ENCODE measurements at regions not wholly inside any gene's neighbourhood (a gene's known extent, or its start where the extent isn't known, plus 50 kb on each side); places are given as distances from the start of the nearest gene placed in this dataset.

DNA sequence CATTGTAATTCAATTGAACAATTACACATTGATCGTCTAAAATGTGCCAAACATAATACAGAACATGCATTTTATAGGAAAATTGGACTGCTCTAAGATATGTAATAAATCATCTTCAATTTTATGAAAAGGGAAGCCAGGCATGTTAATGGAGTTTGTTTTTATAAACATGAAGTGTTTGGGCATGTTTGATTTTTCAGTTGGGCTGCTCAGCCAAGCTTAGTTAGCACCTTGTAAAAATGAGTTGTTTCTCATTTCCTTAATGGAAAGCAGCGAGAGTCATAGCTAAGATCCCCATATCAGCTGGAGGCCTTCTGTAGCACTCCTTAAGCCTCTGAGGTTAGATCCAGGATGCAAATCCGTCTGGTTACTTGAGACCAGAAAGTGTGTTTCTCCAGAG, 422.3 kb downstream of the SPRY2 start:
- CTCF ChIA-PET = interaction anchor here (1.1 to 1.4 kb wide), 2 partner anchors 9 to 17 kb away, joined by 3 to 4 read pairs; no protein-coding TSS in a partner anchor
- POLR2A ChIA-PET = no interaction called here
- TF ChIP-seq, protein P1, sequence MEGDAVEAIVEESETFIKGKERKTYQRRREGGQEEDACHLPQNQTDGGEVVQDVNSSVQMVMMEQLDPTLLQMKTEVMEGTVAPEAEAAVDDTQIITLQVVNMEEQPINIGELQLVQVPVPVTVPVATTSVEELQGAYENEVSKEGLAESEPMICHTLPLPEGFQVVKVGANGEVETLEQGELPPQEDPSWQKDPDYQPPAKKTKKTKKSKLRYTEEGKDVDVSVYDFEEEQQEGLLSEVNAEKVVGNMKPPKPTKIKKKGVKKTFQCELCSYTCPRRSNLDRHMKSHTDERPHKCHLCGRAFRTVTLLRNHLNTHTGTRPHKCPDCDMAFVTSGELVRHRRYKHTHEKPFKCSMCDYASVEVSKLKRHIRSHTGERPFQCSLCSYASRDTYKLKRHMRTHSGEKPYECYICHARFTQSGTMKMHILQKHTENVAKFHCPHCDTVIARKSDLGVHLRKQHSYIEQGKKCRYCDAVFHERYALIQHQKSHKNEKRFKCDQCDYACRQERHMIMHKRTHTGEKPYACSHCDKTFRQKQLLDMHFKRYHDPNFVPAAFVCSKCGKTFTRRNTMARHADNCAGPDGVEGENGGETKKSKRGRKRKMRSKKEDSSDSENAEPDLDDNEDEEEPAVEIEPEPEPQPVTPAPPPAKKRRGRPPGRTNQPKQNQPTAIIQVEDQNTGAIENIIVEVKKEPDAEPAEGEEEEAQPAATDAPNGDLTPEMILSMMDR (IDR thresholded peaks at IDR 0.05; ENCODE audit: control extremely low read depth, extremely low read depth, low read depth, missing control alignments) = no peak
- no peak for DNase-seq (ENCODE audit: extremely low spot score)

DNA sequence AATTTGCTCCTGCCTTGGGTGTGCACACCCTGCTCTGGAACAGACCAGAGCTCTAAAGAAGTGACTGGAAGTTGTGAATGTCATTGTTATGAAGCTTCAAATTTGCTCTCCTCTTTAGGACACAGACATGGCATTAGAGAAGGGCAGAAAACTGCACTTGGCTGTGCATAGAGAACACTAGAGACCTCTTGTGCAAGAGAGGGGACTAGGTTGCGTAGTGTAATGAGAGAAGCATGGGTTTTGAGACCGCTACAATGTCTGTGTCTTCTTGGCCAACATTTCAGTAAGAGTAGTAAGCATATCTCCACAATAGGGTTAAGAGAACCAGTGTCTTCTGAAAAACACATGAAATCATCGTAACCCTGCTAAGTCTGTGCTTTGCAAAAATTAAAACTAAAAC, 423.3 kb downstream of the SPRY2 start:
- no peak for DNase-seq (ENCODE audit: extremely low spot score)
- TF ChIP-seq, protein P1 (IDR thresholded peaks at IDR 0.05; ENCODE audit: control extremely low read depth, extremely low read depth, low read depth, missing control alignments) = no peak
- ChIA-PET POLR2A (no interaction called here), CTCF (interaction anchor here (1.5 kb wide), 1 partner anchor 20 kb away, joined by 3 read pairs; no protein-coding TSS in a partner anchor)

DNA sequence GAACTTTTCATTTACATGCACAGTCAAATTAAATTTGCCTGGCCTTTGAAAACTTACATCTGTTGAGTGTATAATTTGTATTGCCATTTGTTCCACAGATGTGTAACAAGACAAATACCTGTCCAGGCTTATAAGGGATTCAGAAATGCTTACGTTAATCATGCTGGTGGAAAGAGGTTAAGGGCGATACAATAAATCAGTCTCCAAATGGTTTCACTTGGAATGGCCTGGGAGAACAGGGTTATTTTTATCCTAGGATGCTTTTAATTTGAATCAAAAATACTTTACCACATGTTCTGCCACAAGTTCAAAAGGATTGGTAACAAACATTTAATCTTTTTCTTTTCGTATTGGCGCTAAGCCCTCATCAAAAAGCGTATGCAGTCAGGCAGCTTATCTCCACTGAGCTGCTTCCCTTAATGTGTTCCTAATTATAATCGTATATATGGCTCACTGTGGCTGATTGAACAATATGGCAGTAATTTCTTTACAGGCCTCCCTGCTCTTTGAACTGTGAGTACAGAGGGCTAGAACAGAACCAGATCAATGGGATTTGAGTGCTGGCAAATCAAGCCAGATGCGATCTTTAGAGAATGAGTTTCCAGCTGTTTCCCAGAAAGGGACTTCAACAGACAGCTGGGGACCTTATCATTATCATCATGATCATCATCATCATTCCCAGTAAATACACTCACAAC, 425.7 kb downstream of the SPRY2 start:
- CTCF ChIA-PET = no interaction called here

DNA sequence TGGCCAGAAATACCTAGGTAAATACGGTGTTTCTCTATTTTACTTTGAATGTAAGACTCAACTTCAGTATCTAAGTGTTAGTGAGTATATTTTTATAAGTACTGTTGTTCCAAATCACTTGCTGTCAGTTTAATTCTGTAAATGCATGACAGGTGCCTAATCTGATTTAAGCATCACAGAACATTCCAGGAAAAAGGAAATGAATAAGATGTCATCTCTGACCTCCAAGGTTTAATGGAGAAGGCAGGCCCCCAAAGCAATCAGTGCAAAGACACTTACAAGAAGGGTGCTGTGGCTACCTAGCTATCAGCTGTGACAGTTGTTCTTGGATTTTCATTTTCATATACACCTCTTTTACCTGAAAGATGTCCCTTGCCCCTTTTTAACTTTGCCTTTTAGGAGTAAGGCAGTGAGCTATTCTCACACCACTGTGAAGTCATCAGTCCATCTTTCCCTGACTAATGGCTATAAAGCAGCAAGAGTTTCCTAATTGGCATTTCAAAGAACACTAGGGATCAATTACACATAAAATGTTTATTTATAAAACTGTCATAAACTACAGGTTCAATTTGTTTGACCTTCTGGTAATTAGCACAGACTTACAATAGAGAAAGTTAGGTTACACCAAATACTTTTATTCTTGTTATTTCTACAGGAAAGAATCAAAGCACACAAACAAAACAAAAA, 427.6 kb downstream of the SPRY2 start:
- ChIA-PET CTCF (interaction anchor here (1.7 kb wide), 2 partner anchors 15 to 60 kb away, joined by 4 to 5 read pairs; no protein-coding TSS in a partner anchor), POLR2A (no interaction called here)
- no peak for DNase-seq (ENCODE audit: extremely low spot score)
- TF ChIP-seq, protein P1 (IDR thresholded peaks at IDR 0.05; ENCODE audit: control extremely low read depth, extremely low read depth, low read depth, missing control alignments) = no peak

More for the DNA sequence above, 425.7 kb downstream of the SPRY2 start:
- TF ChIP-seq, protein P1 (IDR thresholded peaks at IDR 0.05; ENCODE audit: control extremely low read depth, extremely low read depth, low read depth, missing control alignments) = no peak
- DNase-seq (ENCODE audit: extremely low spot score) = no peak
- POLR2A ChIA-PET = no interaction called here

DNA sequence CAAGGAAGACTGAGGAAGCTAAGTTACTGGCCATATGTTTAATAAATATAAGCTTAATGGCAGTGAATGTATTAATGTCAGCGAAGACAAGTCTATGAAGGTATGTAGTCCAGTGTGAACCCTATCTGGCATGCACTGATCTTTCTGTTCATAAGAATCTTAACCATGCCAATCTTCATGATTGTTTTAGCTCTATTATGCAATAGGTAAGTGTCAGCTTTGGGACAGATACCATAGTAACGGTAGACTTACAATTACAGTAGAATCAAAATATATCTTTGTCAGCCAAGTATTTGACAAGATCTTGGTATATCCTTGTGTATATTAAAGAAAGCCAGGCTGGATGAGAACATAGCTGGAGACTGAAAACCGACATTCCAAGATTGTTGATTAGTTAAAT, 428.5 kb downstream of the SPRY2 start:
- TF ChIP-seq, protein P1 (IDR thresholded peaks at IDR 0.05; ENCODE audit: control extremely low read depth, extremely low read depth, low read depth, missing control alignments) = no peak
- CTCF ChIA-PET = interaction anchor here (0.8 to 1.7 kb wide), 4 partner anchors 9 to 61 kb away, joined by 3 to 5 read pairs (median 4); no protein-coding TSS in a partner anchor
- POLR2A ChIA-PET = no interaction called here
- DNase-seq (ENCODE audit: extremely low spot score) = no peak

DNA sequence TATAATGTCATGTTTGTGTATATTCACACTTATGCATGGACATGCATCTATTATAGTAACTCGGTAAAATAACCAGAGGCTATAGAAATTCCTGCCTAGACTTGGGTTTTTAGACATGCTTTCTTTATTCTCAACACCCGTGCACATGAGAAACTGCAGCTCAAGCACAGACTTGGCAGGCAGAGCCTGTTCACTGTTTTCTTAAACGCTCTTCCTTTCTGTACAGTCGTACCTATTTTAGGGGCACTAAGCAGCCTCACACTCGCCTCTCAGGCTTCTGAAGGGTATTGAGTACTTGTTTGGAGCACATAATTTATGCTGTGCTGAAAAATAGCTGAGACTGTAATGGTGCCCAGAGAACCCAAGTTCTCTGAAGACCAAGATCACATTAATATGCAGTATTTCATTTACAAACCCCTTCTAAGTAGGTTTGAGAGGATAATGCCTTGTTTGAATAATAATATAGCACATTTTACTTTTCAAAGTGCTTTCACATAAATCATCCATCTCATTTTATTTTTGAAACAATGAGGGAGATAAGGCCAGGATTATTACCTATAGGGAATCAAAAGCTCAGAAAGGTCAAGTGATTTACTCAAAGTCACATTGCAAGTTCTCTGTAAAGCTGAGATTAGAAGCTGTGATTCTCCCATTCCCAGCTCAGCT, 429.9 kb downstream of the SPRY2 start:
- POLR2A ChIA-PET = no interaction called here
- TF ChIP-seq, protein P1 (IDR thresholded peaks at IDR 0.05; ENCODE audit: control extremely low read depth, extremely low read depth, low read depth, missing control alignments) = no peak
- CTCF ChIA-PET = no interaction called here
- no peak for DNase-seq (ENCODE audit: extremely low spot score)
